Endothelial cell (in vitro differentiated cells): ENCODE measurements at regions not wholly inside any gene's neighbourhood (a gene's known extent, or its start where the extent isn't known, plus 50 kb on each side); places are given as distances from the start of the nearest gene placed in this dataset.

Experiments
- DNase-seq: peaks from one replicate; pipeline ENCODE4 v3.0.0; 2021; ENCODE audit warnings: low spot score
- H3K27ac Mint-ChIP-seq: one replicate; pipeline ENCODE4 v1.8.0; 2021; ENCODE audit warnings: mixed read lengths, inconsistent platforms; ENCODE audit not compliant: unreplicated experiment
- H3K27me3 Mint-ChIP-seq: one replicate; pipeline ENCODE4 v1.8.0; 2021; ENCODE audit warnings: mild to moderate bottlenecking, moderate library complexity, mixed read lengths, inconsistent platforms; ENCODE audit not compliant: unreplicated experiment
- H3K36me3 Mint-ChIP-seq: one replicate; pipeline ENCODE4 v1.8.0; 2021; ENCODE audit warnings: mild to moderate bottlenecking, low read depth, mixed read lengths, inconsistent platforms; ENCODE audit not compliant: unreplicated experiment
- H3K4me1 Mint-ChIP-seq: one replicate; pipeline ENCODE4 v1.8.0; 2021; ENCODE audit warnings: mild to moderate bottlenecking, mixed read lengths, inconsistent platforms; ENCODE audit not compliant: unreplicated experiment
- H3K4me3 Mint-ChIP-seq: one replicate; pipeline ENCODE4 v1.8.0; 2021; ENCODE audit warnings: mild to moderate bottlenecking, mixed read lengths, inconsistent platforms; ENCODE audit not compliant: unreplicated experiment
- H3K9me3 Mint-ChIP-seq: one replicate; pipeline ENCODE4 v1.8.0; 2021; ENCODE audit warnings: mixed read lengths, inconsistent platforms; ENCODE audit not compliant: unreplicated experiment
- TF ChIP-seq, protein P1 (sequence below): fragments of 200-600 bp; sonication (generic); IDR thresholded peaks from one replicate; pipeline ENCODE4 v1.5.0; 2021; ENCODE audit warnings: antibody characterized with exemption; ENCODE audit not compliant: unreplicated experiment

DNA sequence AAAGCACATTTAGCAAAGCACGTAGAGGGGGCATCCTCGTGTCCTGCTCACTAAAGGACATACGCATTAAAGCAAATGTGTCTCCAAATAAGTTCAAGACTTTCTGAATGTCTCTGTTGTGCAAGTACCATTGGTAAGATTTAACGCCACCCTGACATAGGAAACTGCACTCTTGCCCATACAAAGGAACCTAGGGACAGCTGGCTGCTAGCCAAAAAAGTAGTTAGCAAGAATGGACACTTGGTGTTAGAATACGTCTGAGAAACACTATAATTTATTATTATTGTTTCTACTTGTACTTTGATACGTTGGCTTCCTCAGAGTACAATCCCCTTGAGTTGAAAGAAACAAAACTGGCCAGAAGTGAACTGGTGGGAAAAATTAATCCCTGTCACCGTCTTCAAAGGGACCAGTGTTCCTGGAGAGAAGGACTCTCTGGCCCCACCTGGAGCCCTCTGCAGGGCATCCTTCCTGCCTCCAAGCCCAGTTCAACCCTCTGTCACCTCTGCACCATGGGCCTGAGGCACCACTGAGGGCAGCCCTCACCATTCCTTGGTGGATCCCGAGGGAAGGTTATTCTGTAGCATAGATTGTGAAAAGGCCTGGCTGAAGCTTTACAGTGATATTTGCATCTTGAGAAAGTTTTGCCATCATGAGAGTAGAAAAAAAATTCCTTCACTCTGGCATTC, 51.4 kb upstream of the APCDD1 start:
- Mint-ChIP-seq H3K4me3 (no peak overlapping the region), H3K27me3 (peaks cover under 1% of the 10 kb centered on the region), H3K9me3 (no peaks in the 10 kb centered on the region), H3K27ac (no peak overlapping the region), H3K4me1 (peaks cover 22% of the 10 kb centered on the region), H3K36me3 (no peaks in the 10 kb centered on the region)
- TF ChIP-seq, protein P1, sequence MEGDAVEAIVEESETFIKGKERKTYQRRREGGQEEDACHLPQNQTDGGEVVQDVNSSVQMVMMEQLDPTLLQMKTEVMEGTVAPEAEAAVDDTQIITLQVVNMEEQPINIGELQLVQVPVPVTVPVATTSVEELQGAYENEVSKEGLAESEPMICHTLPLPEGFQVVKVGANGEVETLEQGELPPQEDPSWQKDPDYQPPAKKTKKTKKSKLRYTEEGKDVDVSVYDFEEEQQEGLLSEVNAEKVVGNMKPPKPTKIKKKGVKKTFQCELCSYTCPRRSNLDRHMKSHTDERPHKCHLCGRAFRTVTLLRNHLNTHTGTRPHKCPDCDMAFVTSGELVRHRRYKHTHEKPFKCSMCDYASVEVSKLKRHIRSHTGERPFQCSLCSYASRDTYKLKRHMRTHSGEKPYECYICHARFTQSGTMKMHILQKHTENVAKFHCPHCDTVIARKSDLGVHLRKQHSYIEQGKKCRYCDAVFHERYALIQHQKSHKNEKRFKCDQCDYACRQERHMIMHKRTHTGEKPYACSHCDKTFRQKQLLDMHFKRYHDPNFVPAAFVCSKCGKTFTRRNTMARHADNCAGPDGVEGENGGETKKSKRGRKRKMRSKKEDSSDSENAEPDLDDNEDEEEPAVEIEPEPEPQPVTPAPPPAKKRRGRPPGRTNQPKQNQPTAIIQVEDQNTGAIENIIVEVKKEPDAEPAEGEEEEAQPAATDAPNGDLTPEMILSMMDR = no peak
- DNase-seq = no peak

DNA sequence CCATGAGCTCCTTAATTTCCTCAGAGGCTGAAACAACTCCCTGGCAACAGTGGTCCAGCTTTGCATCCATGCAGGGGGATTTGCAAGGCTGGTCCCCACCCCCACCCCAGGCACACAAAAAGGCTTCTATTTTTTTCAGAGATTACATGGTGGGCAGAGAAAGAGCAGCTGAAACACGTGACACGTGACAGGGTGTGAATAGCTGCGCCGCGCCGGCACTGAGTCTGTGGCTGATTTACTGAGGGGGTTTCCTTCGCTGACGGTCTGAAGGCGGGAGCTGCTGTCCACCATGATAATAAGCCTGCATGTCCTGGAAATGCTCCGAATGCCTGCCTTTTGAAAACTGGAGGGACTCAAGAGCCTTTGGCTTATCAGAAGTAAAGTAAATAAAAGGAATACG, 50.7 kb upstream of the APCDD1 start:
- TF ChIP-seq, protein P1 = no peak
- no peak overlapping the region for H3K27ac Mint-ChIP-seq
- DNase-seq = no peak
- no peak overlapping the region for H3K4me3 Mint-ChIP-seq
- H3K36me3 Mint-ChIP-seq = no peaks in the 10 kb centered on the region
- H3K4me1 Mint-ChIP-seq = peaks cover 16% of the 10 kb centered on the region
- H3K27me3 Mint-ChIP-seq = peaks cover 1% of the 10 kb centered on the region
- no peaks in the 10 kb centered on the region for H3K9me3 Mint-ChIP-seq

DNA sequence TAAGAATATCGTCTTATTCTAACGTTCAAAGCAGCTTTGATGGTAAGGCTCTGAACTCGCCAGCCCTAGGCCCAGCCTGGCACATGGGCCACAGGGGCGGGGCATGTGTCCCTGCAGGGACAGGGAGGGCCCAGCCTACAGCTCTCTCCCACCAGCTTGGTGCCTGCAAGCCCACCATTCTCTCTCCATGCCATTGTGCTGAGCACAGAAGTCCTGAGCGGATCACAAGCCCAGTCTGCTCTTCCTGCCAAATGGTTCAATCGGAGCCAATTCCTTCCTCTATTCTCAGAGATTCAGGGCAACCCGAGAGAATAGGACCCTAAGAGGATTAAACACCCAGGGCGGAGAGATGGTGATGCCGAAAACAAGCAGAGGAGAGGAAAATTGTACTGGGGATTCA, 50.3 kb upstream of the APCDD1 start:
- no peaks in the 10 kb centered on the region for H3K36me3 Mint-ChIP-seq
- H3K27me3 Mint-ChIP-seq = peaks cover 1% of the 10 kb centered on the region
- H3K4me3 Mint-ChIP-seq = no peak overlapping the region
- H3K9me3 Mint-ChIP-seq = no peaks in the 10 kb centered on the region
- peaks cover 14% of the 10 kb centered on the region for H3K4me1 Mint-ChIP-seq
- DNase-seq = no peak
- TF ChIP-seq, protein P1 = no peak
- no peak overlapping the region for H3K27ac Mint-ChIP-seq
